H1 (cell line): ENCODE measurements at regions not wholly inside any gene's neighbourhood (a gene's known extent, or its start where the extent isn't known, plus 50 kb on each side); places are given as distances from the start of the nearest gene placed in this dataset.

ENCODE experiments used
- CHD1 ChIP-seq: IDR thresholded peaks from 2 replicates; pipeline ENCODE4 v1.6.1; 2012; ENCODE audit warnings: low read depth, low read length, improper control_type of control experiment
- CTCF ChIP-seq, 3 experiments: IDR thresholded peaks; 1 replicate in 2 of 3; 2 replicates in 1 of 3; pipeline versions ENCODE4 v1.5.1 to v1.6.1; 2011; ENCODE audit warnings: low read length in 3 of 3, mild to moderate bottlenecking in 3 of 3, inconsistent platforms in 2 of 3, low read depth in 1 of 3, moderate library complexity in 1 of 3; ENCODE audit not compliant: insufficient read depth in 1 of 3; ENCODE audit errors: control extremely low read depth in 1 of 3
- GTF2F1 ChIP-seq: IDR thresholded peaks from 2 replicates; pipeline ENCODE4 v1.6.1; 2012; ENCODE audit warnings: low read depth, low read length, improper control_type of control experiment, borderline replicate concordance
- HDAC6 ChIP-seq: IDR thresholded peaks from one replicate; pipeline ENCODE4 v1.7.1; 2012; ENCODE audit warnings: low read depth, mild to moderate bottlenecking, inconsistent platforms, low read length, moderate library complexity
- JUND ChIP-seq: IDR thresholded peaks from 2 replicates; pipeline ENCODE4 v1.6.1; 2011; ENCODE audit warnings: mild to moderate bottlenecking, improper control_type of control experiment, low read length
- MAX ChIP-seq: IDR thresholded peaks from 2 replicates; pipeline ENCODE4 v1.6.1; 2012; ENCODE audit warnings: inconsistent platforms
- POLR2A ChIP-seq, 2 experiments: IDR thresholded peaks; 1 replicate in 1 of 2; 2 replicates in 1 of 2; pipeline ENCODE4 v1.6.1; 2011; ENCODE audit warnings: low read depth in 2 of 2, low read length in 2 of 2, mild to moderate bottlenecking in 2 of 2; ENCODE audit errors: control extremely low read depth in 1 of 2
- POLR2AphosphoS5 ChIP-seq: IDR thresholded peaks from 2 replicates; pipeline ENCODE4 v1.6.1; 2011; ENCODE audit warnings: low read depth, low read length
- POU5F1 ChIP-seq: IDR thresholded peaks from 2 replicates; pipeline ENCODE4 v1.6.1; 2011; ENCODE audit warnings: low read depth, mild to moderate bottlenecking, low read length, moderate library complexity
- SIN3A ChIP-seq, 2 experiments: IDR thresholded peaks in 1 of 2; conservative IDR thresholded peaks in 1 of 2; 2 replicates each; pipeline ENCODE4 v1.6.1; 2011 to 2012; ENCODE audit warnings: low read length in 2 of 2, improper control_type of control experiment in 1 of 2, low read depth in 1 of 2, mild to moderate bottlenecking in 1 of 2
- SP2 ChIP-seq: IDR thresholded peaks from 2 replicates; pipeline ENCODE4 v1.6.1; 2012; ENCODE audit warnings: mild to moderate bottlenecking, low read length, inconsistent platforms
- USF2 ChIP-seq: IDR thresholded peaks from 2 replicates; pipeline ENCODE4 v1.6.1; 2011; ENCODE audit warnings: low read length, improper control_type of control experiment
- YY1 ChIP-seq: IDR thresholded peaks from 2 replicates; pipeline ENCODE4 v1.6.1; 2011; ENCODE audit warnings: low read depth, mild to moderate bottlenecking, low read length
- ZNF274 ChIP-seq: IDR thresholded peaks from 2 replicates; pipeline ENCODE4 v1.7.0; 2012; ENCODE audit warnings: low read length, borderline replicate concordance; ENCODE audit errors: extremely low read depth

GRCh38 chr1:116261227-116261626, 111.8 kb upstream of the ATP1A1 start:
- TF ChIP-seq SP2 (no peak), CTCF (IDR thresholded peaks at IDR 0.05; ENCODE audit: control extremely low read depth in 1 of 3, insufficient read depth in 1 of 3, low read depth in 1 of 3, low read length in 3 of 3) (no peak), HDAC6 (no peak), POLR2A (IDR thresholded peaks at IDR 0.05; ENCODE audit: control extremely low read depth in 1 of 2, low read depth in 2 of 2, low read length in 2 of 2) (no peak), POLR2AphosphoS5 (no peak), MAX (no peak), GTF2F1 (no peak), CHD1 (no peak), POU5F1 (no peak), SIN3A (conservative IDR thresholded peaks at IDR 0.05 in 1 of 2, IDR thresholded peaks at IDR 0.05 in 1 of 2; ENCODE audit: low read depth in 1 of 2, low read length in 2 of 2) (no peak), JUND (no peak), ZNF274 (no peak), YY1 (no peak), USF2 (no peak)
